Mucosa of rectum (tissue), 2 donors: ENCODE measurements at regions not wholly inside any gene's neighbourhood (a gene's known extent, or its start where the extent isn't known, plus 50 kb on each side); places are given as distances from the start of the nearest gene placed in this dataset.

ENCODE experiments used
- H3K27ac ChIP-seq, 2 donors: one replicate each; pipeline ENCODE4 v1.7.0; 2013; ENCODE audit warnings: inconsistent platforms in 2 of 2, low read depth in 2 of 2, low read length in 2 of 2
- H3K27me3 ChIP-seq, 2 donors: one replicate each; pipeline ENCODE4 v1.7.0; 2013; ENCODE audit warnings: low read length in 2 of 2; ENCODE audit not compliant: control insufficient read depth in 2 of 2, insufficient read depth in 2 of 2
- H3K36me3 ChIP-seq, 2 donors: one replicate each; pipeline ENCODE4 v1.7.0; 2013; ENCODE audit warnings: low read length in 2 of 2; ENCODE audit not compliant: control insufficient read depth in 2 of 2, insufficient read depth in 2 of 2
- H3K4me1 ChIP-seq, 2 donors: one replicate each; pipeline ENCODE4 v1.7.0; 2013; ENCODE audit warnings: low read length in 2 of 2, mild to moderate bottlenecking in 1 of 2; ENCODE audit not compliant: control insufficient read depth in 2 of 2, insufficient read depth in 2 of 2
- H3K4me3 ChIP-seq, 2 donors: one replicate each; pipeline ENCODE4 v1.7.0; 2013; ENCODE audit warnings: low read length in 2 of 2
- H3K9ac ChIP-seq, 2 donors: one replicate each; pipeline ENCODE4 v1.7.0; 2013; ENCODE audit warnings: low read length in 2 of 2, low read depth in 1 of 2, mild to moderate bottlenecking in 1 of 2
- H3K9me3 ChIP-seq, 2 donors: one replicate each; pipeline ENCODE4 v1.7.0; 2013; ENCODE audit warnings: low read length in 2 of 2; ENCODE audit not compliant: control insufficient read depth in 2 of 2
- donor health status: healthy.
- donor health status: Normal muscosa, but diverticular disease.

DNA sequence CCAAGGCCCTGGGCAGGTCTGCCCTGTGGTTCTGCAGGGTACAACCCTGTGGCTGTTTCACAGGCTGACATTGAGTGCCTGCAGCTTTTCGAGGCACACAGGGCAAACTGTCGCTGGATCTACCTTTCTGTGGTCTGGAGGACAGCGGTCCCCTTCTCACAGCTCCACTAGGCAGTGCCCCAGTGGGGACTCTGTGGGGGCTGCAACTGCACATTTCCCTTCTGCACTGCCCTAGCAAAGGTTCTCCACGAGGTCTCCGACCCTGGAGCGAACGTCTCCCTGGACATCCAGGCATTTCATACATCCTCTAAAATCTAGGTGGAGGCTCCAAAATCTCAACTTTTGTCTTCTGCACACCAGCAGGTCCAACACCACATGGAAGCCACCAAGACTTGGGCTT lies 1645.2 kb upstream of the CDH6 start:
- no peak overlapping the region for H3K27ac ChIP-seq
- H3K27me3 ChIP-seq, result no peaks in the 10 kb centered on the region
- H3K4me3 ChIP-seq, result no peak overlapping the region
- no peak overlapping the region for H3K9ac ChIP-seq
- H3K36me3 ChIP-seq, result no peaks in the 10 kb centered on the region
- H3K4me1 ChIP-seq, result no peaks in the 10 kb centered on the region
- H3K9me3 ChIP-seq, result no peaks in the 10 kb centered on the region

DNA sequence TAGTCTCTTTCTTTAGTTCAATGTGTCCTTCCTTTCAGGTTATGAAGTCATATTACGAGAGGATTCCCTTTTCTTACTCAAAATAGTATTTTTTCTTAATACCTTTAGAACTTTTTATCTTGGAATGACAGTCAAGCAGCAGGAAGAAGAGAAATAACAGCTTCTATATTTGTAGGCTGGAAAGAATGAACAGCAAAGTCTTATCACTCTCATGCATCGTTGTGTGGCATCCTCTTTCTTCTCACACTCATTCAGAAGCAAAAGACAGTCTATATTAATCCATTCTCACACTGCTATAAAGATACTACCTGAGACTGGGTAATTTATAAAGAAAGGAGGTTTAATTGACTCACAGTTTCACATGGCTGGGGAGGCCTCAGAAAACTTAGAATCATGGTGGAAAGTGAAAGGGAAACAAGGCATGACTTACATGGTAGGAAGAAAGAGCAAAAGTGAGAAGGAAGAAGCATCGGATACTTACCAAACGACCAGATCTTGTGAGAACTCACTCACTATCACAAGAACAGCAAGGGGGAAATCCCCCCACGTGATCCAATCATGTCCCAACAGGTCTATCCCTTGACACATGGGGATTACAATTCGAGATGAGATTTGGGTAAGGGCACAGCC lies 1646.1 kb upstream of the CDH6 start:
- no peak overlapping the region for H3K27ac ChIP-seq
- H3K36me3 ChIP-seq, result no peaks in the 10 kb centered on the region
- no peaks in the 10 kb centered on the region for H3K27me3 ChIP-seq
- H3K9ac ChIP-seq, result no peak overlapping the region
- no peaks in the 10 kb centered on the region for H3K4me1 ChIP-seq
- no peaks in the 10 kb centered on the region for H3K9me3 ChIP-seq
- no peak overlapping the region for H3K4me3 ChIP-seq

- H3K9ac ChIP-seq, result no peak overlapping the region
- H3K4me3 ChIP-seq, result no peak overlapping the region
- no peaks in the 10 kb centered on the region for H3K36me3 ChIP-seq
- no peaks in the 10 kb centered on the region for H3K9me3 ChIP-seq
- H3K27me3 ChIP-seq, result no peaks in the 10 kb centered on the region
- H3K27ac ChIP-seq, result no peak overlapping the region
- H3K4me1 ChIP-seq, result no peaks in the 10 kb centered on the region
Observed at GRCh38 chr5:29543501-29543900, 1650.0 kb upstream of the CDH6 start.

GRCh38 chr5:29524227-29524626 lies 1669.3 kb upstream of the CDH6 start:
- Histone ChIP-seq H3K9ac (no peak overlapping the region), H3K4me3 (no peak overlapping the region)

GRCh38 chr5:29518176-29518575 lies 1675.3 kb upstream of the CDH6 start:
- no peaks in the 10 kb centered on the region for H3K4me1 ChIP-seq
- H3K36me3 ChIP-seq, result no peaks in the 10 kb centered on the region
- no peaks in the 10 kb centered on the region for H3K27me3 ChIP-seq
- no peak overlapping the region for H3K9ac ChIP-seq
- no peak overlapping the region for H3K27ac ChIP-seq
- no peak overlapping the region for H3K4me3 ChIP-seq
- peaks cover 0 to 4% of the 10 kb centered on the region in 2 donors for H3K9me3 ChIP-seq

More at GRCh38 chr5:29524227-29524626, 1669.3 kb upstream of the CDH6 start:
- H3K27me3 ChIP-seq, result no peaks in the 10 kb centered on the region
- no peaks in the 10 kb centered on the region for H3K36me3 ChIP-seq
- peaks cover 0 to 3% of the 10 kb centered on the region in 2 donors for H3K9me3 ChIP-seq
- no peak overlapping the region for H3K27ac ChIP-seq
- no peaks in the 10 kb centered on the region for H3K4me1 ChIP-seq

GRCh38 chr5:29516224-29516623 lies 1677.3 kb upstream of the CDH6 start:
- H3K36me3 ChIP-seq, result no peaks in the 10 kb centered on the region
- peaks cover 0 to 4% of the 10 kb centered on the region in 2 donors for H3K9me3 ChIP-seq
- no peaks in the 10 kb centered on the region for H3K4me1 ChIP-seq
- no peak overlapping the region for H3K27ac ChIP-seq
- H3K4me3 ChIP-seq, result no peak overlapping the region
- no peak overlapping the region for H3K9ac ChIP-seq
- no peaks in the 10 kb centered on the region for H3K27me3 ChIP-seq

GRCh38 chr5:29508131-29508530 lies 1685.4 kb upstream of the CDH6 start:
- Histone ChIP-seq H3K9ac (no peak overlapping the region), H3K27ac (no peak overlapping the region), H3K4me1 (no peaks in the 10 kb centered on the region), H3K4me3 (no peak overlapping the region), H3K36me3 (no peaks in the 10 kb centered on the region), H3K9me3 (peaks cover 3% of the 10 kb centered on the region in 2 donors), H3K27me3 (no peaks in the 10 kb centered on the region)

- Histone ChIP-seq H3K27ac (no peak overlapping the region), H3K9ac (no peak overlapping the region), H3K27me3 (no peaks in the 10 kb centered on the region), H3K9me3 (peaks cover 3% of the 10 kb centered on the region in 2 donors), H3K4me3 (no peak overlapping the region), H3K4me1 (no peaks in the 10 kb centered on the region), H3K36me3 (no peaks in the 10 kb centered on the region)
Observed at GRCh38 chr5:29504411-29504810, 1689.1 kb upstream of the CDH6 start.

DNA sequence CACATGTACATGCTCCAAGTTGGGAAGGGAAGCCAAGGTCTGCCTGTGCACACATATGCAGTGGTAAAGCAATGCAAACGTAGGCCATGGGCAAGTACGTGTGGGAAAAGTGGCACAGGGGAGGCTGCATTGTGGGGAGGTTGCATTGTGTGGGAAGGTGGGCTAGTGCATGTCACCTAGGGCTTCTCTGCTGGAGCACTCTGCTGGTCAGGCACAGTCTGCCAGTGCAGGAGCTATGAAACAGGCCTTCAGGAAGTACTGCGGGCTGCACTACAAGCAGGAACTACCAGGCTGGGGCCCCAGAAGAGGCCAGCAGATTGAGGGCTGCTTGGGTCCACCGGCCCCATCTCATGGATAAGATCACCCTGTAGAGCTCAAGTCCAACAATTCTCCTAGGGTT lies 1694.6 kb upstream of the CDH6 start:
- Histone ChIP-seq H3K27me3 (no peaks in the 10 kb centered on the region), H3K9me3 (peaks cover 4 to 9% of the 10 kb centered on the region in 2 donors), H3K36me3 (no peaks in the 10 kb centered on the region), H3K4me1 (no peaks in the 10 kb centered on the region), H3K4me3 (no peak overlapping the region), H3K9ac (no peak overlapping the region), H3K27ac (no peak overlapping the region)

- no peak overlapping the region for H3K9ac ChIP-seq
- no peaks in the 10 kb centered on the region for H3K4me1 ChIP-seq
- H3K36me3 ChIP-seq, result no peaks in the 10 kb centered on the region
- no peak overlapping the region for H3K4me3 ChIP-seq
- H3K9me3 ChIP-seq, result peaks cover 4 to 9% of the 10 kb centered on the region in 2 donors
- no peaks in the 10 kb centered on the region for H3K27me3 ChIP-seq
- H3K27ac ChIP-seq, result no peak overlapping the region
Observed at GRCh38 chr5:29498412-29498811, 1695.1 kb upstream of the CDH6 start.

- Histone ChIP-seq H3K36me3 (no peaks in the 10 kb centered on the region), H3K4me3 (no peak overlapping the region), H3K9me3 (no peaks in the 10 kb centered on the region), H3K27me3 (no peaks in the 10 kb centered on the region), H3K9ac (no peak overlapping the region), H3K4me1 (no peaks in the 10 kb centered on the region), H3K27ac (no peak overlapping the region)
Observed at GRCh38 chr5:29485333-29485732, 1708.2 kb upstream of the CDH6 start.
